Keratinocyte (primary cell): ENCODE measurements at regions not wholly inside any gene's neighbourhood (a gene's known extent, or its start where the extent isn't known, plus 50 kb on each side); places are given as distances from the start of the nearest gene placed in this dataset.

Source experiments
- EZH2 ChIP-seq: IDR thresholded peaks from one replicate; pipeline ENCODE4 v1.6.1; 2012; ENCODE audit warnings: inconsistent platforms, mild to moderate bottlenecking, low read length, moderate library complexity
- TF ChIP-seq, protein P1 (sequence below), 3 experiments: IDR thresholded peaks in 1 of 3; conservative IDR thresholded peaks in 1 of 3; optimal IDR thresholded peaks in 1 of 3; 2 replicates in 2 of 3; 3 replicates in 1 of 3; pipeline versions ENCODE3 to v1.5.1; 2011; ENCODE audit warnings: low read length in 3 of 3, mild to moderate bottlenecking in 3 of 3, moderate library complexity in 2 of 3, control low read depth in 1 of 3, inconsistent platforms in 1 of 3; ENCODE audit not compliant: insufficient read depth in 2 of 3; ENCODE audit errors: extremely low read depth in 1 of 3

DNA sequence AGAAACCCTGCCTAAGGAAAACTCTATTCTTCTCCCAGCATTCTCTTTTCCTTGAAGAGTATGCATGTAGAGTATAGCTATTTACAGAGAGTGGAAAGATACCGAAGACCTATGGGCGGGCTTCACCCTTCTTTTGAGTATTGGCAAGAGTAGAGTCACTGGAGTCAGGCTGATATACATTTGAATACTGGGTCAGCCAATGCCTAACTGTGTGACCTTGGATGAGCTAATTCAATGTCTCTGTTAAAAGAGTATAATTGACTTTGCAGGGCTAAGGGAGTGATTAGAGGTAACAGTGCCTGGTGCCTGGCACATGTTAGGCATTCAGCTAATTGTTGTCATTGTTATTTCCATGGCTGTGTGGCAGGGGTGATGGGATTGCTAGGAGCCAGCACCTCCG lies 75.6 kb downstream of the TUSC7 start:
- TF ChIP-seq, protein P1, sequence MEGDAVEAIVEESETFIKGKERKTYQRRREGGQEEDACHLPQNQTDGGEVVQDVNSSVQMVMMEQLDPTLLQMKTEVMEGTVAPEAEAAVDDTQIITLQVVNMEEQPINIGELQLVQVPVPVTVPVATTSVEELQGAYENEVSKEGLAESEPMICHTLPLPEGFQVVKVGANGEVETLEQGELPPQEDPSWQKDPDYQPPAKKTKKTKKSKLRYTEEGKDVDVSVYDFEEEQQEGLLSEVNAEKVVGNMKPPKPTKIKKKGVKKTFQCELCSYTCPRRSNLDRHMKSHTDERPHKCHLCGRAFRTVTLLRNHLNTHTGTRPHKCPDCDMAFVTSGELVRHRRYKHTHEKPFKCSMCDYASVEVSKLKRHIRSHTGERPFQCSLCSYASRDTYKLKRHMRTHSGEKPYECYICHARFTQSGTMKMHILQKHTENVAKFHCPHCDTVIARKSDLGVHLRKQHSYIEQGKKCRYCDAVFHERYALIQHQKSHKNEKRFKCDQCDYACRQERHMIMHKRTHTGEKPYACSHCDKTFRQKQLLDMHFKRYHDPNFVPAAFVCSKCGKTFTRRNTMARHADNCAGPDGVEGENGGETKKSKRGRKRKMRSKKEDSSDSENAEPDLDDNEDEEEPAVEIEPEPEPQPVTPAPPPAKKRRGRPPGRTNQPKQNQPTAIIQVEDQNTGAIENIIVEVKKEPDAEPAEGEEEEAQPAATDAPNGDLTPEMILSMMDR (optimal IDR thresholded peaks at IDR 0.05 in 1 of 3, IDR thresholded peaks at IDR 0.05 in 1 of 3, conservative IDR thresholded peaks at IDR 0.05 in 1 of 3; ENCODE audit: extremely low read depth in 1 of 3, insufficient read depth in 2 of 3, low read length in 3 of 3), result no peak
- no peak for TF ChIP-seq EZH2
